GM10266 (cell line): ENCODE measurements at regions not wholly inside any gene's neighbourhood (a gene's known extent, or its start where the extent isn't known, plus 50 kb on each side); places are given as distances from the start of the nearest gene placed in this dataset.

Experiments used
- DNase-seq: peaks from one replicate; pipeline ENCODE4 v3.0.0; 2012; ENCODE audit errors: extremely low spot score
- TF ChIP-seq, protein P1 (sequence below): IDR thresholded peaks from 2 replicates; pipeline ENCODE4 v1.5.1; 2012; ENCODE audit warnings: mild to moderate bottlenecking, low read depth; ENCODE audit not compliant: control insufficient read depth, insufficient read depth; ENCODE audit errors: missing control alignments

DNA sequence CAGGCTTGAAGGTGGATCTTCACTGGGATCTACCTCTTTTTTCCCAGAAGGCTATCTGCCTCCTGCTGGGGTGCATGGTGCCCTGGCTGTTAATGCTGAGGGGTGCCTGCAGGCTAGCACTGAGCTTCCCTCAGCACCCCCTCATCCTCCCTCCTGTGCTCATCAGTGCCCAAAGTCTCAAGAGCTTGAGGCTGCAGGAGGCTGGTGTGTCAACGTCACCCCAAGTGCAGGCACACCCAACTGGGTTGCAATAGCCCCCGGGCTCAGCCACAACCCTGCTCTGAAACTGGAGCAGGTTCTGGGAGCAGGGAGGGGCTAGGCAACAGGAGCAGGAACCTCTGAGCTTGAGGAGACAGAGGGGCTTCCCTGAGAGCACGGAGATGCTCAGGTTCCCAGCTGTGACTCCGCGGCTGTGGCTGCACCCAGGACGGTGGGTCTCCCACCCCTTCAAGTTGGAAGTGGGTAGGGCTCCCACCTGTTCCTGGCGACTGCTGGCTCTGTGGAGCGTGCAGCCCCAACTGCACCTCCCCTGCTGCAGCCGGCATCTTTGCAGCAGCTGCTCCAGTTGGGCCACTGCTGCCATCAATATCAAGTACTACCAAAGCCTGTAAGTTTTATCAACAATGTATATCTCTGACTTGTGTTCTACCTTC is 1266.6 kb upstream of the C9orf72 start:
- no peak for DNase-seq
- TF ChIP-seq, protein P1, sequence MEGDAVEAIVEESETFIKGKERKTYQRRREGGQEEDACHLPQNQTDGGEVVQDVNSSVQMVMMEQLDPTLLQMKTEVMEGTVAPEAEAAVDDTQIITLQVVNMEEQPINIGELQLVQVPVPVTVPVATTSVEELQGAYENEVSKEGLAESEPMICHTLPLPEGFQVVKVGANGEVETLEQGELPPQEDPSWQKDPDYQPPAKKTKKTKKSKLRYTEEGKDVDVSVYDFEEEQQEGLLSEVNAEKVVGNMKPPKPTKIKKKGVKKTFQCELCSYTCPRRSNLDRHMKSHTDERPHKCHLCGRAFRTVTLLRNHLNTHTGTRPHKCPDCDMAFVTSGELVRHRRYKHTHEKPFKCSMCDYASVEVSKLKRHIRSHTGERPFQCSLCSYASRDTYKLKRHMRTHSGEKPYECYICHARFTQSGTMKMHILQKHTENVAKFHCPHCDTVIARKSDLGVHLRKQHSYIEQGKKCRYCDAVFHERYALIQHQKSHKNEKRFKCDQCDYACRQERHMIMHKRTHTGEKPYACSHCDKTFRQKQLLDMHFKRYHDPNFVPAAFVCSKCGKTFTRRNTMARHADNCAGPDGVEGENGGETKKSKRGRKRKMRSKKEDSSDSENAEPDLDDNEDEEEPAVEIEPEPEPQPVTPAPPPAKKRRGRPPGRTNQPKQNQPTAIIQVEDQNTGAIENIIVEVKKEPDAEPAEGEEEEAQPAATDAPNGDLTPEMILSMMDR = no peak

DNA sequence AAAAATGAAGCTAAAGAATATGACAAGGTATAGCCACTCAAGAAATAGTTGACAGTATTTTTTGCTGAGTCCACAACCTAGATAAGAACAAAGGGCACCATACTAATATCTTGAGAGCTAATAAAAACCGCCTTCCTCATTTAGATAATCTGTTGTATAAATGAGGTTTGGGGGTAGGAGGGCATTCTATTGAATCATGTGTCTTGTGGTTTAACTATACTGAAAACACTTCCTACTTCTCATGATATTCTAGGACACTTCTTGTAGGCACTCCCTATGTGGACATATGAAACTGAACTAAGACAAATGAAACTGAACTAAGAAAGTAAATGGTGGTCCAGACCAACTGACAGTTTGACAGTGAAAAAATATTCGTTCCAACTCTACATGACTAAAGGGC is 1268.5 kb upstream of the C9orf72 start:
- no peak for DNase-seq
- TF ChIP-seq, protein P1 = no peak

DNA sequence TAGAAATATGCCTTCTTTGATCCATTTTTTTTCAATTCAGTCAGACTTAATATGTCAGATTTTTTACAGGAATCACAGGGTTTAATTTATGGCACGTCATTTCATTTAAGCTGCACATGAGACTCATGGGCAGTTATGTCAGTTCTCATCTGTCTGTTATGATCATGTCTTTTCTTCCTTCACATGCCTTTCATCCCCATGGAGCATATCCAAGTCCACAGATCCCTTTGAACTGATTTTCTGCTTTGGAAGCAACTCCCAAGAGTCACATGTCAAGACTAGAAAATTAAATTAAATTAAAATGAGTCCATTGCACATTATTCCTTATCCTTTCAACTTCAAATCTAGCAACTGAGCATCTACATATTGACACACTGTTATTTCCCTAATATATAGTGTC is 1274.0 kb upstream of the C9orf72 start:
- no peak for DNase-seq
- TF ChIP-seq, protein P1 = no peak

DNA sequence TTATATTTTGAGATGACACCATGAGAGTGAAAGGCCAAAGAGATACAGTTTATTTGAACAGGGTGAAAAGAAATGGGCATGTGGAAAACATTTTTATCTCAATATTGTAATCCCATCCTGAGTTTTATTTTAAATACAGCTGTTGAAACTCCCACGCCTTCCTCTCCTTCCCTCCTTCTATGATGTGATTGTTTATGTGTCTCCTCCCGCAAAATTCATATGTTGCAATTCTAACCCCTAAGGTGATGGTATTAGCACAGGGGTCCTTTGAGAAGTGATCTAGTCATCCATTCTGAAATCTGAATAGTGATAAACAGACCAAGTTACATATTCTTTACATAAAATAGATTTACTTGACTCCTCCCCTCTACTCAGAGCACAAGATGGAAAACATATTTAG is 1275.4 kb upstream of the C9orf72 start:
- TF ChIP-seq, protein P1 = no peak
- no peak for DNase-seq

DNA sequence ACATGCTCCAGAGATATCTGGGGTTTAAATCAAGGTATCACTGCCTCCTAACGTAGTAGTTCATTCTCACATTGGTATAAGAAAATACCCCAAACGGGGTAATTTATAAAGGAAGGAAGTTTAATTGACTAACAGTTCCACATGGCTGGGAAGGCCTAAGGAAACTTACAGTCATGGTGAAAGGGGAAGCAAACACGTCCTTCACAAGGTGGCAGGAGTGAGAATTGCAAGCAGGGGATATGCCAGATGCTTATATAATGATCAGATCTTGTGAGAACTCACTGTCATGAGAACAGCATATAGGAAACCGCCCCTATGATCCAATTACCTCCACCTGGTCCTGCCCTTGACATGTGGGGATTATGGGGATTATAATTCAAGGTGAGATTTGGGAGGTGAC is 1280.2 kb upstream of the C9orf72 start:
- TF ChIP-seq, protein P1 = no peak
- no peak for DNase-seq

DNA sequence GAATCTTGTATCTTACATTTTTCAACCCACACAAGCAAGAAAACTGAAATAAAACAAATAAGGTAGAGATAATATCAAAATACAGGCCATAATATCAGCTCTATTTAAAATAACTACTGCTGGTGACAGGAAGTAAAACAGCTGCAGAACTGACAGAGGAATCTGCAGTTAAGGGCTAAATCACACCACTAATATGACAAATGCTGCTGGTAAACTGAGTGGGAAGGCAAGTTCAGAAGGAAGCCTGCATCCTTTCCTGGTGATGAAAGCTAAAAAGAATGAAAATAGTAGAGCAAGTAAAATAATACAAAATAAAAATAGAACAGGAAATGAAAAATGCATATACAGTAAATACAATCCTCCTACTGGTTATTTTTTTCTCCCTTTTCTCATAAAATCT is 1293.7 kb upstream of the C9orf72 start:
- DNase-seq = no peak
- TF ChIP-seq, protein P1 = no peak

DNA sequence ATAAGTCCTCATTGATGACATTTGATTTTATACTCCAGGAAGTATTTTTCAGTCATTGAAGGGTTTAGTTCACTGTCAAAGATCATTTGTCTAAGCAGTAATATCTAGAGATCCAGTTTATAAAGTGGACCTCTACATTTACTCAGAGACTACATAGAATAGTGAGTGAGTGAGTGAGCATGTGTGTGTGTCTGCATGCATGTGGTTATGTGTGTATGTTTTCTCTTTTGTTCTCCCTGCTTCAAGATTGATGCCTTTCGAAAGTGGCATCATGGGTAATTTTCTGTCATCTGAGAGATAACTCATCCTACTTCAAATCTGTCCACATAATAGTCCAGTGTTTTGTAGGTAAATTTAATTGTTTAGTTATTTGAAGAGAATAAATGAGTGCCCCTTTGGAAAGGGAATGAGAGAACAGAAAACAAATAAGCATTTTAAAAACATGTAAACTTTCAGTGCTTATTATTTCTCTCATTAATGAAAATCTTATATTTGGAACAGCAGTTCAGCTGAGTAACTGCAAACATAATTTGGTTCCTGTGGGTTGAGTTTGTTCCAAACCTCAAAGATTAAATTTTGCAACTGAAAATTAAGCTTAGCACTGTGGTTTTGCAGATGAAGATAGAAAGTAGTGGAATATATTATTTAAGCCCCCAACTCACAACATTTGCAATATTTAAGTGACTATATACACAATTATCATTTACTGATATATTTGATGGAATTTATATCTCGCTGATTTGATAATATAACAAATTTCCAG is 1295.1 kb upstream of the C9orf72 start:
- no peak for DNase-seq
- TF ChIP-seq, protein P1 = no peak
